ENCODE measurements at regions not wholly inside any gene's neighbourhood (a gene's known extent, or its start where the extent isn't known, plus 50 kb on each side); places are given as distances from the start of the nearest gene placed in this dataset.
"Not testable (repeated sequence)": the region's sequence is repeated elsewhere in the genome, so short reads cannot be mapped to it uniquely, and the experiment has no call there.

GRCh38 chr4:103292959-103293358 lies 94.8 kb upstream of the CENPE start:
- DNase-seq (ENCODE audit: low read depth): no peak
- no peak for TF ChIP-seq CTCF (conservative IDR thresholded peaks at IDR 0.05; ENCODE audit: low read length)
- H3K4me3 ChIP-seq (ENCODE audit: low read length): no peak overlapping the region

GRCh38 chr4:103292373-103292772 lies 94.2 kb upstream of the CENPE start:
- no peak for DNase-seq (ENCODE audit: low read depth)
- no peak overlapping the region for H3K4me3 ChIP-seq (ENCODE audit: low read length)
- no peak for TF ChIP-seq CTCF (conservative IDR thresholded peaks at IDR 0.05; ENCODE audit: low read length)

GRCh38 chr4:103289186-103289585 lies 91.0 kb upstream of the CENPE start:
- no peak for DNase-seq (ENCODE audit: low read depth)
- no peak for TF ChIP-seq CTCF (conservative IDR thresholded peaks at IDR 0.05; ENCODE audit: low read length)
- no peak overlapping the region for H3K4me3 ChIP-seq (ENCODE audit: low read length)

- no peak overlapping the region for H3K4me3 ChIP-seq (ENCODE audit: low read length)
- DNase-seq (ENCODE audit: low read depth): no peak
- TF ChIP-seq CTCF (conservative IDR thresholded peaks at IDR 0.05; ENCODE audit: low read length): no peak
These were observed 74.0 kb upstream of the CENPE start for GRCh38 chr4:103272174-103272573.

- no peak for DNase-seq (ENCODE audit: low read depth)
- TF ChIP-seq CTCF (conservative IDR thresholded peaks at IDR 0.05; ENCODE audit: low read length): no peak
These were observed 70.6 kb upstream of the CENPE start for GRCh38 chr4:103268746-103269145.

GRCh38 chr4:103264905-103265304 lies 66.8 kb upstream of the CENPE start:
- no peak for TF ChIP-seq CTCF (conservative IDR thresholded peaks at IDR 0.05; ENCODE audit: low read length)
- no peak overlapping the region for H3K4me3 ChIP-seq (ENCODE audit: low read length)
- no peak for DNase-seq (ENCODE audit: low read depth)

More at GRCh38 chr4:103268746-103269145, 70.6 kb upstream of the CENPE start:
- no peak overlapping the region for H3K4me3 ChIP-seq (ENCODE audit: low read length)

- H3K4me3 ChIP-seq (ENCODE audit: low read length); DNase-seq (ENCODE audit: low read depth): not testable (repeated sequence)
These were observed 57.9 kb upstream of the CENPE start for GRCh38 chr4:103256068-103256467.
